Karpas-422 (cell line): ENCODE measurements at regions not wholly inside any gene's neighbourhood (a gene's known extent, or its start where the extent isn't known, plus 50 kb on each side); places are given as distances from the start of the nearest gene placed in this dataset.

ENCODE experiments used
- DNase-seq: peaks from one replicate; pipeline ENCODE4 v3.0.0-alpha.2; 2015
- H2AFZ ChIP-seq: fragments of 200-600 bp; sonication (generic); 2 replicates; pipeline ENCODE4 v1.6.1; 2014; ENCODE audit warnings: antibody characterized with exemption, low read length, mixed read lengths
- H3K27ac ChIP-seq: fragments of 200-600 bp; sonication (generic); 2 replicates; pipeline ENCODE4 v1.5.1; 2014; ENCODE audit warnings: mild to moderate bottlenecking, low read length, moderate library complexity
- H3K27me3 ChIP-seq: fragments of 200-600 bp; sonication (generic); 2 replicates; pipeline ENCODE4 v1.6.1; 2014; ENCODE audit warnings: low read length, mixed read lengths
- H3K36me3 ChIP-seq: fragments of 200-600 bp; sonication (generic); 2 replicates; pipeline ENCODE4 v1.6.1; 2014; ENCODE audit warnings: low read length, mixed read lengths; ENCODE audit not compliant: insufficient read depth
- H3K4me1 ChIP-seq: fragments of 200-600 bp; sonication (generic); 2 replicates; pipeline ENCODE4 v1.6.1; 2014; ENCODE audit warnings: mild to moderate bottlenecking, low read length, mixed read lengths
- H3K4me2 ChIP-seq: fragments of 200-600 bp; sonication (generic); 2 replicates; pipeline ENCODE4 v1.6.1; 2014; ENCODE audit warnings: low read length, low read depth, mild to moderate bottlenecking; ENCODE audit not compliant: poor library complexity, severe bottlenecking
- H3K4me3 ChIP-seq: fragments of 200-600 bp; sonication (generic); 2 replicates; pipeline ENCODE4 v1.5.1; 2014; ENCODE audit warnings: mild to moderate bottlenecking, antibody characterized with exemption, low read length, mixed read lengths
- H3K79me2 ChIP-seq: fragments of 200-600 bp; sonication (generic); 2 replicates; pipeline ENCODE4 v1.6.1; 2014; ENCODE audit warnings: mild to moderate bottlenecking, low read length, mixed read lengths
- H3K9ac ChIP-seq: fragments of 200-600 bp; sonication (generic); 2 replicates; pipeline ENCODE4 v1.6.0; 2014; ENCODE audit warnings: low read length
- H3K9me2 ChIP-seq: fragments of 200-600 bp; sonication (generic), shearing (Covaris generic); replicated peaks from 2 replicates; pipeline ENCODE4 v1.6.0; 2014; ENCODE audit warnings: mild to moderate bottlenecking, low read length, moderate library complexity; ENCODE audit not compliant: insufficient read depth
- H3K9me3 ChIP-seq: fragments of 300-700, 200-600 bp; sonication (generic); 2 replicates; pipeline ENCODE4 v1.6.1; 2014; ENCODE audit warnings: low read length, mixed read lengths
- H4K20me1 ChIP-seq: fragments of 200-600 bp; sonication (generic); 2 replicates; pipeline ENCODE4 v1.6.1; 2014; ENCODE audit warnings: mild to moderate bottlenecking, antibody characterized with exemption, low read length, low read depth; ENCODE audit not compliant: insufficient read depth

GRCh38 chr6:43846556-43846955 is 76.5 kb downstream of the VEGFA start:
- H3K9me3 ChIP-seq, result no peaks in the 10 kb centered on the region
- H4K20me1 ChIP-seq, result no peaks in the 10 kb centered on the region
- no peak overlapping the region for H3K9ac ChIP-seq
- no peak overlapping the region for H3K4me3 ChIP-seq
- no peaks in the 10 kb centered on the region for H3K4me1 ChIP-seq
- no peak overlapping the region for H3K4me2 ChIP-seq
- H3K27me3 ChIP-seq, result no peaks in the 10 kb centered on the region
- H3K36me3 ChIP-seq, result no peaks in the 10 kb centered on the region
- H3K79me2 ChIP-seq, result no peaks in the 10 kb centered on the region
- no peaks in the 10 kb centered on the region for H3K9me2 ChIP-seq
- H2AFZ ChIP-seq, result no peak overlapping the region
- no peak for DNase-seq
- H3K27ac ChIP-seq, result no peak overlapping the region

- Histone ChIP-seq H3K79me2 (no peaks in the 10 kb centered on the region), H3K4me2 (no peak overlapping the region), H3K4me1 (no peaks in the 10 kb centered on the region), H3K4me3 (no peak overlapping the region), H3K36me3 (no peaks in the 10 kb centered on the region), H3K9ac (no peak overlapping the region), H3K27ac (no peak overlapping the region), H3K9me3 (no peaks in the 10 kb centered on the region), H2AFZ (no peak overlapping the region), H3K9me2 (no peaks in the 10 kb centered on the region), H3K27me3 (no peaks in the 10 kb centered on the region), H4K20me1 (no peaks in the 10 kb centered on the region)
- no peak for DNase-seq
Measured at GRCh38 chr6:43845646-43846045, 75.6 kb downstream of the VEGFA start.

- no peaks in the 10 kb centered on the region for H3K4me1 ChIP-seq
- H3K36me3 ChIP-seq, result no peaks in the 10 kb centered on the region
- H3K27me3 ChIP-seq, result no peaks in the 10 kb centered on the region
- H2AFZ ChIP-seq, result no peak overlapping the region
- no peaks in the 10 kb centered on the region for H4K20me1 ChIP-seq
- DNase-seq, result no peak
- no peak overlapping the region for H3K4me2 ChIP-seq
- no peaks in the 10 kb centered on the region for H3K79me2 ChIP-seq
- no peak overlapping the region for H3K4me3 ChIP-seq
- no peak overlapping the region for H3K9ac ChIP-seq
- no peak overlapping the region for H3K27ac ChIP-seq
- no peaks in the 10 kb centered on the region for H3K9me3 ChIP-seq
- no peaks in the 10 kb centered on the region for H3K9me2 ChIP-seq
Measured at GRCh38 chr6:43843669-43844171, 73.7 kb downstream of the VEGFA start.

- H4K20me1 ChIP-seq, result no peaks in the 10 kb centered on the region
- no peaks in the 10 kb centered on the region for H3K27me3 ChIP-seq
- H3K4me2 ChIP-seq, result no peak overlapping the region
- no peaks in the 10 kb centered on the region for H3K36me3 ChIP-seq
- DNase-seq, result no peak
- H3K4me3 ChIP-seq, result no peak overlapping the region
- H3K79me2 ChIP-seq, result no peaks in the 10 kb centered on the region
- no peak overlapping the region for H3K27ac ChIP-seq
- no peak overlapping the region for H3K9ac ChIP-seq
- no peaks in the 10 kb centered on the region for H3K9me2 ChIP-seq
- H3K9me3 ChIP-seq, result no peaks in the 10 kb centered on the region
- H3K4me1 ChIP-seq, result no peaks in the 10 kb centered on the region
- no peak overlapping the region for H2AFZ ChIP-seq
Measured at GRCh38 chr6:43843097-43843645, 73.2 kb downstream of the VEGFA start.

GRCh38 chr6:43842231-43842794 is 72.3 kb downstream of the VEGFA start:
- Histone ChIP-seq H3K36me3 (no peaks in the 10 kb centered on the region), H3K27me3 (no peaks in the 10 kb centered on the region), H3K4me3 (no peak overlapping the region), H3K9ac (no peak overlapping the region), H3K4me1 (no peaks in the 10 kb centered on the region), H3K4me2 (no peak overlapping the region), H4K20me1 (no peaks in the 10 kb centered on the region), H3K9me3 (no peaks in the 10 kb centered on the region), H3K9me2 (no peaks in the 10 kb centered on the region), H3K27ac (no peak overlapping the region), H3K79me2 (no peaks in the 10 kb centered on the region), H2AFZ (no peak overlapping the region)
- no peak for DNase-seq

- Histone ChIP-seq H3K4me1 (no peaks in the 10 kb centered on the region), H4K20me1 (no peaks in the 10 kb centered on the region), H3K9me3 (no peaks in the 10 kb centered on the region), H3K4me3 (no peak overlapping the region), H2AFZ (no peak overlapping the region), H3K27me3 (no peaks in the 10 kb centered on the region), H3K27ac (no peak overlapping the region), H3K79me2 (no peaks in the 10 kb centered on the region), H3K4me2 (no peak overlapping the region), H3K9me2 (no peaks in the 10 kb centered on the region), H3K36me3 (no peaks in the 10 kb centered on the region), H3K9ac (no peak overlapping the region)
- DNase-seq, result no peak
Measured at GRCh38 chr6:43840490-43841218, 70.6 kb downstream of the VEGFA start.

GRCh38 chr6:43838276-43839036 is 68.4 kb downstream of the VEGFA start:
- Histone ChIP-seq H3K9me2 (no peaks in the 10 kb centered on the region), H3K4me2 (no peak overlapping the region), H3K4me1 (no peaks in the 10 kb centered on the region), H3K9me3 (no peaks in the 10 kb centered on the region), H4K20me1 (no peaks in the 10 kb centered on the region), H3K79me2 (no peaks in the 10 kb centered on the region), H3K4me3 (no peak overlapping the region), H2AFZ (no peak overlapping the region), H3K36me3 (no peaks in the 10 kb centered on the region), H3K9ac (no peak overlapping the region), H3K27me3 (no peaks in the 10 kb centered on the region), H3K27ac (no peak overlapping the region)
- DNase-seq, result peak; percentile 64

GRCh38 chr6:43837507-43837906 is 67.5 kb downstream of the VEGFA start:
- no peak for DNase-seq
- Histone ChIP-seq H3K9me2 (no peaks in the 10 kb centered on the region), H2AFZ (no peak overlapping the region), H3K4me2 (no peak overlapping the region), H3K4me3 (no peak overlapping the region), H3K27me3 (no peaks in the 10 kb centered on the region), H3K79me2 (no peaks in the 10 kb centered on the region), H4K20me1 (no peaks in the 10 kb centered on the region), H3K9me3 (no peaks in the 10 kb centered on the region), H3K27ac (no peak overlapping the region), H3K36me3 (no peaks in the 10 kb centered on the region), H3K9ac (no peak overlapping the region), H3K4me1 (no peaks in the 10 kb centered on the region)
